Fibroblast of mammary gland (primary cell): ENCODE measurements at regions not wholly inside any gene's neighbourhood (a gene's known extent, or its start where the extent isn't known, plus 50 kb on each side); places are given as distances from the start of the nearest gene placed in this dataset.

Experiments
- DNase-seq: peaks from one replicate; pipeline ENCODE4 v3.0.0-alpha.2; 2010; ENCODE audit warnings: low read depth
- H3K4me3 ChIP-seq: 2 replicates; pipeline ENCODE4 v1.5.1; 2011; ENCODE audit warnings: low read depth, mild to moderate bottlenecking, low read length, moderate library complexity; ENCODE audit not compliant: control insufficient read depth
- CTCF ChIP-seq: conservative IDR thresholded peaks from 2 replicates; pipeline ENCODE4 v1.5.1; 2011; ENCODE audit warnings: low read depth, low read length, inconsistent platforms; ENCODE audit not compliant: control insufficient read depth, insufficient read depth

GRCh38 chr10:3287572-3288445 is 115.2 kb upstream of the PITRM1 start:
- no peak for DNase-seq
- no peak overlapping the region for H3K4me3 ChIP-seq
- no peak for TF ChIP-seq CTCF

- DNase-seq = no peak
- TF ChIP-seq CTCF = no peak
- H3K4me3 ChIP-seq = no peak overlapping the region
Measured at GRCh38 chr10:3282674-3283017, 110.1 kb upstream of the PITRM1 start.

GRCh38 chr10:3281941-3282673 is 109.5 kb upstream of the PITRM1 start:
- no peak for DNase-seq
- no peak for TF ChIP-seq CTCF
- no peak overlapping the region for H3K4me3 ChIP-seq

GRCh38 chr10:3278771-3279170 is 106.2 kb upstream of the PITRM1 start:
- no peak for TF ChIP-seq CTCF
- H3K4me3 ChIP-seq = no peak overlapping the region
- DNase-seq = no peak

- no peak overlapping the region for H3K4me3 ChIP-seq
- DNase-seq = no peak
- no peak for TF ChIP-seq CTCF
Measured at GRCh38 chr10:3277566-3277965, 105.0 kb upstream of the PITRM1 start.

GRCh38 chr10:3274414-3274813 is 101.8 kb upstream of the PITRM1 start:
- TF ChIP-seq CTCF = no peak
- DNase-seq = no peak
- no peak overlapping the region for H3K4me3 ChIP-seq

GRCh38 chr10:3273966-3274365 is 101.4 kb upstream of the PITRM1 start:
- no peak overlapping the region for H3K4me3 ChIP-seq
- DNase-seq = no peak
- no peak for TF ChIP-seq CTCF
